Embryonic facial prominence (tissue), 1 donor: ENCODE measurements at regions not wholly inside any gene's neighbourhood (a gene's known extent, or its start where the extent isn't known, plus 50 kb on each side); places are given as distances from the start of the nearest gene placed in this dataset.
"Not testable (repeated sequence)": the region's sequence is repeated elsewhere in the genome, so short reads cannot be mapped to it uniquely, and the experiment has no call there.

Experiments
- DNase-seq: peaks from one replicate; pipeline ENCODE4 v3.0.0-alpha.2; 2016; ENCODE audit errors: extremely low spot score

GRCh38 chr5:28313321-28313951 lies 1275.0 kb upstream of the CDH9 start:
- no peak for DNase-seq

- DNase-seq = no peak
Observed at GRCh38 chr5:28310696-28311095, 1272.3 kb upstream of the CDH9 start.

- DNase-seq = no peak
Observed at GRCh38 chr5:28305891-28306290, 1267.5 kb upstream of the CDH9 start.

- DNase-seq = no peak
Observed at GRCh38 chr5:28301712-28302111, 1263.3 kb upstream of the CDH9 start.

GRCh38 chr5:28296254-28297013 lies 1258.0 kb upstream of the CDH9 start:
- no peak for DNase-seq

- not testable (repeated sequence) for DNase-seq
Observed at GRCh38 chr5:28287021-28287420, 1248.6 kb upstream of the CDH9 start.

GRCh38 chr5:28286566-28286965 lies 1248.2 kb upstream of the CDH9 start:
- no peak for DNase-seq

- no peak for DNase-seq
Observed at GRCh38 chr5:28284788-28285187, 1246.4 kb upstream of the CDH9 start.

- no peak for DNase-seq
Observed at GRCh38 chr5:28281351-28281750, 1243.0 kb upstream of the CDH9 start.

- DNase-seq = no peak
Observed at GRCh38 chr5:28275931-28276330, 1237.5 kb upstream of the CDH9 start.

- no peak for DNase-seq
Observed at GRCh38 chr5:28269978-28270377, 1231.6 kb upstream of the CDH9 start.

- DNase-seq = no peak
Observed at GRCh38 chr5:28265877-28266276, 1227.5 kb upstream of the CDH9 start.

GRCh38 chr5:28254846-28255245 lies 1216.5 kb upstream of the CDH9 start:
- no peak for DNase-seq

- DNase-seq = no peak
Observed at GRCh38 chr5:28253431-28253830, 1215.0 kb upstream of the CDH9 start.

- no peak for DNase-seq
Observed at GRCh38 chr5:28249771-28250415, 1211.5 kb upstream of the CDH9 start.

GRCh38 chr5:28234356-28234968 lies 1196.1 kb upstream of the CDH9 start:
- DNase-seq = no peak

- no peak for DNase-seq
Observed at GRCh38 chr5:28226407-28226806, 1188.0 kb upstream of the CDH9 start.

- no peak for DNase-seq
Observed at GRCh38 chr5:28219539-28219938, 1181.2 kb upstream of the CDH9 start.

GRCh38 chr5:28217695-28218094 lies 1179.3 kb upstream of the CDH9 start:
- DNase-seq = no peak

- DNase-seq = no peak
Observed at GRCh38 chr5:28216939-28217360, 1178.6 kb upstream of the CDH9 start.

- DNase-seq = no peak
Observed at GRCh38 chr5:28215091-28215490, 1176.7 kb upstream of the CDH9 start.

- DNase-seq = no peak
Observed at GRCh38 chr5:28214292-28214691, 1175.9 kb upstream of the CDH9 start.

- DNase-seq = no peak
Observed at GRCh38 chr5:28208356-28208755, 1170.0 kb upstream of the CDH9 start.
